Fibroblast of villous mesenchyme (primary cell): ENCODE measurements at regions not wholly inside any gene's neighbourhood (a gene's known extent, or its start where the extent isn't known, plus 50 kb on each side); places are given as distances from the start of the nearest gene placed in this dataset.

Experiments
- DNase-seq: peaks from one replicate; pipeline ENCODE4 v3.0.0-alpha.2; 2010; ENCODE audit warnings: low read depth
- H3K4me3 ChIP-seq: 2 replicates; pipeline ENCODE4 v1.5.1; 2011; ENCODE audit warnings: low read depth, mild to moderate bottlenecking, low read length
- TF ChIP-seq, protein P1 (sequence below): IDR thresholded peaks from 2 replicates; pipeline ENCODE4 v1.5.1; 2012; ENCODE audit warnings: low read depth, mild to moderate bottlenecking, low read length; ENCODE audit not compliant: insufficient read depth

DNA sequence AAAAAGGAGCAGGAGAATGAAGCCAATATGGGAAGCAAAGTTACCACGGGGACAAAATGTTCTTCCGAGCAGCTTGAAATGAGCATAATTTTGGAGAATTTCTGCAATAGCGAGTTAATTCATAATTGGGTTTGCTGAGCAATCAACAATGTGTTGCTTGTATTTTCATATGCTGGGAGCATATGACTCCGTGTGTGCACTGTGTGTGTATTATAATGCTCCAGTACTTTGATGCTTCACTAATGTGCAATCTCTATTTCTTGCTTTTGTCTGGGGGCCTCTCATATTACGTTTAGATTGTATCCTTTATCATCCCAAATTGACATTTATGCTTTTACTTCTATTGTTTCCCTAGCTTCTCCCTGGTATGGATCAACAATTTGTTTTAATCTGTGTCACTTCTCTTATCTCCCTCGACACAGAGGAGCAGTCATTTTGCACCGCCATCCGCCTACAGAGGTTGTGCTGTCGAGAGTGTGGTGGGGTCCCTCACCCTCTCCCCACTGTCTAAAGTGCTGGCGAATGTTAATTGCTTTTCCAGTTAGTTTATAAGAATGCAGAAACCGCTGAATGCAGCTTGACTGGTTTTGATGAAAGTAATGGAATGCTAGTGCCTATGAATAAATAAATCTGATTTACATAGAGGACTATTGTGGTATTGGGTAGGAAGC is 372.5 kb upstream of the WWC1 start:
- TF ChIP-seq, protein P1, sequence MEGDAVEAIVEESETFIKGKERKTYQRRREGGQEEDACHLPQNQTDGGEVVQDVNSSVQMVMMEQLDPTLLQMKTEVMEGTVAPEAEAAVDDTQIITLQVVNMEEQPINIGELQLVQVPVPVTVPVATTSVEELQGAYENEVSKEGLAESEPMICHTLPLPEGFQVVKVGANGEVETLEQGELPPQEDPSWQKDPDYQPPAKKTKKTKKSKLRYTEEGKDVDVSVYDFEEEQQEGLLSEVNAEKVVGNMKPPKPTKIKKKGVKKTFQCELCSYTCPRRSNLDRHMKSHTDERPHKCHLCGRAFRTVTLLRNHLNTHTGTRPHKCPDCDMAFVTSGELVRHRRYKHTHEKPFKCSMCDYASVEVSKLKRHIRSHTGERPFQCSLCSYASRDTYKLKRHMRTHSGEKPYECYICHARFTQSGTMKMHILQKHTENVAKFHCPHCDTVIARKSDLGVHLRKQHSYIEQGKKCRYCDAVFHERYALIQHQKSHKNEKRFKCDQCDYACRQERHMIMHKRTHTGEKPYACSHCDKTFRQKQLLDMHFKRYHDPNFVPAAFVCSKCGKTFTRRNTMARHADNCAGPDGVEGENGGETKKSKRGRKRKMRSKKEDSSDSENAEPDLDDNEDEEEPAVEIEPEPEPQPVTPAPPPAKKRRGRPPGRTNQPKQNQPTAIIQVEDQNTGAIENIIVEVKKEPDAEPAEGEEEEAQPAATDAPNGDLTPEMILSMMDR, result no peak
- no peak for DNase-seq
- H3K4me3 ChIP-seq, result no peak overlapping the region

DNA sequence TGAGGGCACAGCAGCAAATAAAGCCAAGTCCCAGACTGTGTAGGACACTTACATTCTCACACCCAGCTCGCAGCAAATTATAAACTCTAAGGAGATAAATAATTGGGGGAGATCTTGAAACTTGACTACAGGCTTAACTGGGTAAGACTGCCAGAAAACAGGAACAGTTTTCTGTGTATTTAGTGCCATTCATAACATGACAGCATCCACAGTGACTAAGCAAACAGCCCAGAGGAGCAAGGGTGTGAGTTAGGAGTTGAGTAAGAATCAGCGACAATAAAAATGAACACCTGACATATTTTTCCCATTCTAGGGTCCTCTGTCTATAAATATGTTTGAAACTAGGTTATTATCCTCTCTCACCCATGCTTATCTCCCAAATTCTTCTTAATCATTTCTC is 370.9 kb upstream of the WWC1 start:
- DNase-seq, result no peak
- H3K4me3 ChIP-seq, result no peak overlapping the region
- TF ChIP-seq, protein P1, result no peak

DNA sequence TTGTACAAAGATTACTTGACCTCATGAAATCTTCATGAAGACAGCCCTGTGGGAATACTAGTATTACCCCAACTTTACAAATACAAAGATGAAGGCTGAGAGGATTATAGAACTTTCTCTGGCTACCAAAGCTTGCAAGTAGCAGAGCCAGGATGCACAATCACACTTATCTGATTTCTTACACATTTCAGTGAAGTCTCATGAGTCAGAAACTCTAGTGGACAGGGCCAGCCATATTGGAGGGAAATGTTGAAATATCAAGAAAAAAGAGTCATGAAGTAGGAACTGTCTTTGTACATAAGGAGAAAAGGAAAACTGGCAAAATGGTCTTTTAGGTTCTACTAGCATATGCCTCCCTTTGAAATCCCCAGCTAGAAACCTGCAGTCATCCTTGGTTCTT is 369.6 kb upstream of the WWC1 start:
- no peak for DNase-seq
- TF ChIP-seq, protein P1, result no peak
- no peak overlapping the region for H3K4me3 ChIP-seq

DNA sequence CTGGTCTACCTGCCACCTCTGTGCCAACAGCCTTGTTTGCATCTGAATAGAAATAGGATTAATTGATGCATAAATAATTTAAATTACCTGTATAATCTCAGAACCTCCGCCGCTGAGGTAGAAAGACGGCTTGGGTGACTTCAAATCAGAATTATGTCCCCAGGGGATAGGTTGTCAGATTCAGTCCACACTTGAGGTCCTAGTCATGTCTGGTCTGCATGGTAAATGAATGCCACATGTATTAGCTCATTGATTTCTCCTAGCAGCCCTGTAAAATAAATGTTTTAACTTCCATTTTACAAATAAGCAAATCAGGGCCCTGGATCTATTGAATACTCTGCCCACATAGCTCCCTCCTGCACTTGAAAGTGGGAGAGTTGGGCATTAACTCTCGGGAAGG is 368.0 kb upstream of the WWC1 start:
- DNase-seq, result no peak
- H3K4me3 ChIP-seq, result no peak overlapping the region
- TF ChIP-seq, protein P1, result no peak

DNA sequence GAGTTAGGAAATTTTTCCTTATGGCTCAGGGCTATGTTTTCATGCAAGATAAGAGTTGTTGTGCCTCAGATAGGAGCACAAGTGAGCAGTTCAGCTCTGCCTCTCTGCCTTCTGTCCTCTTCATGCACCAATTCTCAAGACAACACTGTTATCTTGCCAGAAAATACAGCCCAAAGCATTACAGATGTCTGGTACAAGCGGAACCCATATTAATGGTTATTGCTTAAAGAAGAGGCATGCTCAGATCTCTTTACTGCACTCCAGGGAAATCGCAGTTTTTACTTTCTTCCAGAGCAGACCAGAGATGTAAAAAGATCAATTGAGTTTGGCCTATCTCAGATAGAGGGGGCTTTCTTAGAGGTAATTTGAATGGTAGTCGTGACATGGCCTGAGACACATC is 361.6 kb upstream of the WWC1 start:
- TF ChIP-seq, protein P1, result no peak
- H3K4me3 ChIP-seq, result no peak overlapping the region

DNA sequence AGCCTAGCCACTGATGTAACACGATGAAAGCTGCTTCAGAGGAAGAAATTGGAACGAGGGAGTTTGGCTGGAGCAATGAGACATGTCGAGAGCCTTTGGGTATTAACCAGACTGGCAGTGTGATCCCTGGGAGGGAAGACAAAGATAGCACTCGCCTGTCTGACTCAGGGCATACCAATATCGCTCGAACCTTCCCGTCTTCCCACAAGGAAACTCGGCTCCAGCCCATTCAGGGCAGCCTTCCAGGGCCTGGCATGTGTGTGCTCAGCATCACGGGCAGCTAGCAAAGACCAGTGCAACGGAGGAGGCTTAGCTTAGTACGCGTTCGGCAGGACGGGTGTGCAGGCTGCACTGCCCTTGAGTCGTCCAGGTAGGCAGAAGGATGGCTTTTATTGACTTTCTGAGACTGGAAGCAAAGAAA is 356.9 kb upstream of the WWC1 start:
- DNase-seq, result no peak
- no peak overlapping the region for H3K4me3 ChIP-seq
- TF ChIP-seq, protein P1, result no peak

More for the DNA sequence above, 361.6 kb upstream of the WWC1 start:
- no peak for DNase-seq

DNA sequence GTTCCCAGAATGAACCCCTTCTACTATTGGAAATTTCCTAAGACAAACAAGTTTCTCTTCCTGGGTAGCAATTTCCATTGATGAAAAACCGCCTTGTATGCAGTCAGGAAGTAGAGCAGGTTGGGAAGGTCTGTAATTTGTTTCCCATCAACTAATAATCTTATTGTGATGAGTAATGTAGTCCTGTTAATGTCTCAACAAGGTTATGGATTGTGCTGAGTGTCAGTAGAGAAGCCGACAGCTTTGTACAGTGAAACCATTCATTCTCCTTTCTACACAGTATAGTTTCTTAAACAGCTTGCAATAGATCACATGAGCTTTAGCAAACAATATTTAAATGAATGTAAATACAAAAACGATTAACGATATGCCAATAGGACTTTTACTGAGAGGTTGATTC is 355.4 kb upstream of the WWC1 start:
- H3K4me3 ChIP-seq, result no peak overlapping the region
- no peak for DNase-seq
- TF ChIP-seq, protein P1, result no peak
